GM21381 (cell line): ENCODE measurements at regions not wholly inside any gene's neighbourhood (a gene's known extent, or its start where the extent isn't known, plus 50 kb on each side); places are given as distances from the start of the nearest gene placed in this dataset.
"Not testable (repeated sequence)": the region's sequence is repeated elsewhere in the genome, so short reads cannot be mapped to it uniquely, and the experiment has no call there.

Experiments
- ATAC-seq: cut with Tn5 transposase; IDR thresholded peaks from one replicate; pipeline ENCODE4 v1.9.1; 2021; ENCODE audit warnings: mild to moderate bottlenecking, moderate library complexity; ENCODE audit not compliant: unreplicated experiment

DNA sequence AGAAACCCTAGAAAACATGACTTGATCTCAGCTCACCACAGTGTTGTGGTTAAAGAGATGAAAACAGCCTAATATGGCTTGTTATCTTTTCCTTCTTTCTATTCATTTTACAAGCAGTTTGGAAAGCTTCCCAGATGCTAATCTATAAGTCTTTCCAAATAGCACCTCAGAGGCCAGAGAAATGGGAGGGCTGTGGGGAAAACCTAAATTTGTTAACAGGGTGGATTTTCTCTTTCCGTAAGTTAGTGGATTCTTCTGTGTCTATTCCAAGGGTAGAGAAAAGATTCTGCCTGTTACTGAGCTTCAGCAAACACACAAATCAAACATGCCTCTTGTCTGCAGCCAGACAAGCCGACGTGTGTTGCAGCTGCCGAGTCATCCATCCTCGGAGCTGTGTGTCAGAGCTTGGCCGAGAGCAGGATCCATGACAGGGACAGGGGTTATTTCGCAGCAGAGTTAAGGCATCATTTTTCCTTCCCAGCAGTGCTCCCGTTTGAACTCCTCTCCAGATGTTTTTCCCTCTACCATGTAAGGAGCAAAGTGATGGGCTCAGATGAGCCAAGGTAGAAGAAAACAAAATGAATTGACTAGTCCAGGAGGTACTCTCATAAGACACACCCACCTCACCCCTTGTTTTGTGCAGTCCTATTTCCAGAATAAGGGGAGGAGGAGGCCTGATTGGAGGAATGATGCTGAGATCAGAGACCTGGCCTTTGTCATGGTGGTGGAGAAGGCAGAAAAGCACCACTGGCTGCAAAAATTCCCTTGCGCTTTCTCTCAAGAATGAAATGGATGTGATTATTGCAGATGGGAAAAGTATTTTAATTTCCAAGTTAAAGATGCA lies 560.0 kb downstream of the C6orf118 start:
- no peak for ATAC-seq

DNA sequence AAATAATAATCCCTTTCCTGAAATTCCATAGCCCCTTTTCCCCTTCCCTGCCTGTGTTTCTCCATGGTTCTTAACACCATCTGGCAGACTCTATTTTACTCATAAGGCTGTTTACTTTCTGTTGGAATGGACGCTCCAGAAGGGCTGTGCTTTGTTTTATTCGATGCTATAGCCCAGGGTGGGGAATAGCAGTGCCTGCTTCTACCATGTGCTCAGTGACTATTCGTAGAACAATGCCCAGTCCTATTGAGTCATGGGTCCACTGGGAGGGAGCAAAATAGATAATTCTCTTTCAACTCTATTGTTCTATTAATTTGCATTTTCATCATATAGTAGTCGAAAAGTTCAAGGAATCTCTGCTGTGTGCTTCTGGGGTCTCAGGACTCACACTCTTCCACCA lies 565.1 kb downstream of the C6orf118 start:
- no peak for ATAC-seq

DNA sequence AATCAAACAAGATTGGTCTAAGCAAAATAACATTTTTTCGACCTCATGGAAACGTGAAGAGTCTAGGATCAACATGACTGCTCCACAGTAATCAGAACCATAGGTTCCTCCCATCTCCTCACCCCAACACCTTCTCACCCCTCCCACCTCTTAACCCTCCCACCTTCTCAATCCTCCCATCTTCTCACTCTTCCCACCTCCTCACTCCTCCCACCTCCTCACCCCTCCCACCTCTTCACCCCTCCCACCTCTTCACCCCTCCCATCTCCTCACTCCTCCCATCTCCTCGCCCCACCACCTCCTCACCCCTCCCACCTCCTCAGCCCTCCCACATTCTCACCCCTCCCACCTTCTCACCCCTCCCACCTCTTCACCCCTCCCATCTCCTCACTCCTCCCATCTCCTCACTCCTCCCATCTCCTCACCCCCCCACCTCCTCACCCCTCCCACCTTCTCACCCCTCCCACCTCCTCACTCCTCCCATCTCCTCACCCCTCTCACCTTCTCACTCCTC lies 567.4 kb downstream of the C6orf118 start:
- ATAC-seq, result no peak

DNA sequence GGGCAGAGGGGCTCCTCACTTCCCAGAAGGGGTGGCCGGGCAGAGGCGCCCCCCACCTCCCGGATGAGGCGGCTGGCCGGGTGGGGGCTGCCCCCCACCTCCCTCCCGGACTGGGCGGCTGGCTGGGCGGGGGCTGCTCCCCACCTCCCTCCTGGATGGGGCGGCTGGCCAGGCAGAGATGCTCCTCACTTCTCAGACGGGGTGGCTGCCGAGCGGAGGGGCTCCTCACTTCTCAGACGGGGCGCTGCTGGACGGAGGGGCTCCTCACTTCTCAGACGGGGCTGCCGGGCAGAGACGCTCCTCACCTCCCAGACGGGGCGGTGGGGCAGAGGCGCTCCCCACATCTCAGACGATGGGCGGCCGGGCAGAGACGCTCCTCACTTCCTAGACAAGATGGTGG lies 573.3 kb downstream of the C6orf118 start:
- not testable (repeated sequence) for ATAC-seq

DNA sequence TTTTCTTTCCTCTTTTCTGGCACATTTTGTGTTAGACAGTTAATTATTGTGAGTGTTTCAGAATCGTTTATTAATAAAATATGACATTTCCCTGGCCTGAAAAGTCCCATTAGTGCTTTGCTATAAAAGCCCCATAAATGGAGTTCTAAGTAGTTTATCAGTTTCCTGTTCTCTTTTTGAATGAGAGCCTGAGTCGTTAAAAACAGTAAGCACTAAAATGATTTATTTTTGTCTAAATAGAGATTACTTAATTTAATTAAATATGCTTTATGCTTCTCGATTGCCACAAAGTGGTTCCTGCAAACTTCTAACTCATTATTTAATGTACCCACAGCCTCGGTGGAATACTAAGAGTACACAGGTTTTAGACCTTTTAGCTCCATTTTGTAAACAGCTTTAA lies 577.9 kb downstream of the C6orf118 start:
- ATAC-seq, result no peak

DNA sequence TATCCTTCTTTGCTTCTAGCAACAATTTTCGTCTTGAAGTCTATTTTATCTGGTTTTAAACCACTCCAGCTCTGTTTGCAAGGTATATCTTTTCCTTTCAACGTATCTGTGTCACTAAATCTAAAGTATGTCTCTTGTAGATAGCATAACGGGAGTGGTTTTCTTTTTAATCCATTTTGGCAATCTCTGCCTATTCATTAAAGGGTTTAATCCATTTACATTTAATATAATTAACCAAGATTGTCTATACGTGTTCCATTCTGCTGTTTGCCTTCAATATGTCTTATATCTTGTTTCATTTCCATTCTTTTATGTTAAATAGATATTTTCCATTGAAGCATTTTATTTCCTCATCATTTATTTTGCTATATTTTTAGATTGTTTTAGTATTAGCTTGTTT lies 587.9 kb downstream of the C6orf118 start:
- no peak for ATAC-seq

DNA sequence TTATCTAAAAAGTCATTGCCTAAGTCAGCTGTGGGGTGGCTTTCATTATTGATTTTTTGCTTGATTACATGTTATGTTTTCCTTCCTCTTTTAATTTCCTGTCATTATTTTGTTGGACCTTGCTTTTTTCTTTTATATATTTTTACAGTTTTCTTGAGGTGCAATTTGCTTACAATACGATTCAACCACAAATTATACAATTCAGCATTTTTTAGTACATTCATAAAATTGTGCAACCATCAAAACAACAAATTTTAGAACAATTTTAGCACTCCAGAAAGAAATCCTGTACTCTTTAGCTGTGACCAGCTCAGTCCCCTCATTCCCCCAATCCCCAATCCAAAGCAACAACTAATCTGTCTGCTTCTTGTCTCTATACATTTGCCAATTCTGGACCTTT lies 608.9 kb downstream of the C6orf118 start:
- ATAC-seq, result no peak

DNA sequence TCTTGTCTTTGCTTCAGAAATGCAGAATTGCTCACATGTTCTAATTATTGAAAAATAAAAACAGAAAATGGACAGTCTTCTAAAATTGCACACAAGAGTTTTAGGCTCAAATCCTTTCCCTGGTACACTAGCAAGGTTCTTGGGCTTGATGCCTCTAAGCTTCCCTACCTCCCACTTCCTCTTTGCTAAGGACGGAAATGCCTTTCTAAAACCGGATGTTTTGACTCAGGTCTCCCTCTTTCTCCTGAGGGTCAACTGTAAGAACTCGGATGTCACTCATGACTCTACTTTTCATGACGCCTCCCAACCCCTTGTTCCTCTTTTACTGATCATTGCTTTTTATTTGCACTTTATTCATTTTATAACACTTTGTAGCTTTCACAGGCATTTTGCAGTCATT lies 613.5 kb downstream of the C6orf118 start:
- ATAC-seq, result no peak

DNA sequence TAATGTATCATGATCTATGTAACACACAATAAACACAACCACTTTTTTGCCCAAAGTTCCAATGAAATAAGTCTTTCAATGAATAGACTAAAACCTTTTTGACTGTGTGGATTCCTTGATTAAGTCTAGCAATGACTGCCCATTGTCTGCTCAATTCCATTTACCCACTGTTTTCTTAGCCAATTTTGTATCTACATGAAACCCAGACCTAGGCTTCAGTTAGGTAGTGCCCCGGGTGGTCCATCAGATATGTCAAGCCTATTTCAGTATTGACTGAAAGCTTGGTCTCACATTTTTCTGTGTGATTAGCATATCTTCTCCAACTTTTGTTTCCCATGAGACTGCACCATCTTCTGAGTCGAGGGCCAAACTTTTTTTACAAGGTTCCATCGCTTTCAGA lies 615.0 kb downstream of the C6orf118 start:
- ATAC-seq, result no peak

DNA sequence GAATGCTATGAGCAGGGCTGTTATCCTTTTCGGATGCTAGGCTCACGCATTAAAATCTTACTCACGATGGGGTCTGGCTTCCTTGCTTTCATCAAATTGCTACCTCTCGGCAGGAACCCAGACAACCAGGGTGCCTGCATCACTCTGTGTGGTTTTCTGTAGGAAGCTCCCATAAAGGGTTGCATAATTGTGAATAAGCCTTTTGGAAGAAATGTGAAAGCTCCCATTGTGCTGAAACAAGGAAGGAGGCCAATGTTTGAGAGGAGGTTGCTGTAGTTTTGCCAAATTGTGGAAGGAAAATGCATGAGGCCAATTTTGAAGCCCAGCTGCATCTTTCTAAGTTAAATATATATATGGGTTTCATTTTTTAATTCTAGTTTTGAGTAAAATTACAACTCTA lies 615.5 kb downstream of the C6orf118 start:
- ATAC-seq, result no peak

DNA sequence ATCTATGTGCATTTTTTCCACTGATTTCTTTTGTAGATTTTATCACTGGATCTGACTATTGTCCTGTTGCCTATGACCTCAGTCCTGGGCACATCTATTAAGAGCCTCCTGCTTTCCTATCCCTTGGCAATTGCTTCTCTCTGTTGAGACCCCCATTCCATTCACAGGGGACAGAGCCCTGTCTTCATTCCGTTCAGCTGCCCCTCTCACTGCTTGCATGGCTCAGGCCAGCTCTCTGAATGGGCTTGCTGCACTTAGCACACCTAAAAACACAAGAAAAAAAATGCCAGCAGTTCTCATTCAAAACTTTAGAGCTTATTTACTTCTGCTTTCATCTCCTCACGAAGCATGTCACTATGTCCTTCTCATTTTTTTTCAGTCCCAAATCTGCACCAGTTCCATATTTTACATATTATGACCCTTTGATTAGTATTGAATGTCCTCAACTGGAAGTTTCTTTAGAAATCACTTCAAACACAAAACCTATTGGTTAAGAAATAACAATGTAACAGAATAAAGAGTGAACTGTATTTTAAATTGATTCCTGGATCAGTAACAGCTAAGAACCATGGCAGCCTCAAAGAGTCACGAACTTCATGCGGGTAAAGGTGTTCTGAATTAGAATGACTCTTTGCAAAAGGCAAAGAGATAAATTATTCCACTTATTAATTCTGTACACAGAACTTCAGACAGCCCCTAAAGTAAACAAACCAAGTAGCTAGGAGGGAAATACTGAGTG lies 616.5 kb downstream of the C6orf118 start:
- no peak for ATAC-seq

DNA sequence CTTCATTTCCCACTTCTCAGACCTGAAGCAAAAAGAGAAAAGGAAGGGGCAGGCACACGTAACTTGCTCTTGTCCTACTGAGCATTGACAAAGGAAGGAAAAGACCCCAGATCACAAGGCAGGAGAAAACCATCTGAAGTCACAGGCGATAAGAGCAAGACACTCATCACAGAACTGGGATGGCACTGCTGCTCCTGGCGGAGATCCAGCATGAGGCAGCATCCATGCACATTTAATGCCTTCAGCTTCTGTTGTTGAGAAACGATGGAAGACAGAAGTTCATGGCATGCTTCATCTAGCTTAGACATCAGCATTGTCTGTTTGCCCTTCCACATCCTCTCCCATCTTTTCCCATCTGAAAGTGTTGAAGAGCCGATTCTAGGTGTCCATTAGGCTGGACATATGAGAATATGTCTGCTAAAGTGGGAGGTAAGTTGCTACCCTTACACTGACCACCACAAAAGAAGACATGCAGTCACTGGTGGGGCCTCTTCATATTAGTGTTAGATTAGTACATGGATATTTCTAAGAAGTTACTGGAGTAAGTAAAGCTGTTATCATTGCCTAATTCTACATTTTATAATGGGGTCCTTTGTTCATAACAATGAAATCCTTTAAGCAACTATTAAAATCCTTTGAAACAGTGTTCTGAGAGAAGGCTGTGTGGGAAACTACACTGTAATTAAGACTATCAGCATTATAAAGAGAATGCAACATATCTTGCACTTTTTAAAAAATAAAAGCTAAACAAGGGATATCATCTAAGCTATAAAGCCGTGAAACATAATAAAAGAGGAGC lies 618.5 kb downstream of the C6orf118 start:
- ATAC-seq, result no peak

DNA sequence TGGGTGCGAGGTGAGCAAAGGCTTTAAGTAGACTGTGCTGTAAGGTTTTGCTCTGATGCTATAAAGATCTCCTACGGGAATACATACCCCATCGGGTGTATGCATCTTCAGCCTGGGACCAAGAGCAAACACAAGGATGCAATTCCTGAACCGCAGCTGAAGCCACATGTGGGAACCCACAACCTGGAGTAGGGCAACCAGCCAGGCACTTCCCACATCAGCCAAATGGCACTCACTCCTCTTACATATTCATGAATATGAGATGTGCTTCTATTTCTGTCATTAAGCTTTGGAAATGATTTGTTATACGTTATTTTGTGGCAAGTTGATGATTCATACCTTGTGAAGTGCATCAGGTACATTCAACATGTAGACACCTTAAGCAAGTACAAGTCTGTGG lies 619.2 kb downstream of the C6orf118 start:
- ATAC-seq, result no peak

DNA sequence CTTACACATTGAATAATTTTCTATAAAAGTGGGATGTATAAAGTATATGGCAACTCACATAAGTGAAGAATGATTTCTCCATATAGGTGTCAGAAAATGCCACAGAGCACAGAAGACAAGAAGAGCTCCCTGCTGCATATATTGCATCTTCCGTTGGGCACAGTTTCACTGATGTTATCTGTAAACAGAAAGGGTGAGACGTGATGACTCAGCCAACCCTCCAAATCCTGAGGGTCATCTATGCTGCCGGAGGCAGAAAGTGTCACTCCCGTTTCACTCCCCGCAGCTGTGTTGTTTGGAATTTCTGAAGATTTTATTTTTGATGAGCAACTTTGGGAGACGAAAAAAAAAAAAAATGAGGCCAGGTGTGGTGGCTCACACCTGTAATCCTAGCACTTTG lies 644.1 kb downstream of the C6orf118 start:
- ATAC-seq, result no peak

DNA sequence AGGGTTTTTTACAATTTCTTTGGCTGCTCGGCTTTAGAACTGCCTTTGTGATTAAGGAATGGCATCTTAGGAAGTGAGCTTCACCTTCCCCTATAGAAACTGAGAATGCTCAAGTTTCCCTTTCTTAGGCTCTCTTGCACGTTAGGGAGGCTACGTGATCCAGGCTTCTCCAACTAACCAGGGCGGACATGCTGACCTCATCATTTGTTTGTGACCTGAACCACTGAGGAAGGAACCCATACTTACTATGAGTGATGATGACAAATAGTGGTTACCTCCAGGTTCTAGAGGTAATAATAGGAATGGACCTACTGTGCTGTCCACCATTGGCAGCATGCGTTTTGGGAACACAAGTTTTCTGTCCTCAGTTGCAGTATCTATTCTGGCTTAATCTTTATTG lies 645.8 kb downstream of the C6orf118 start:
- ATAC-seq, result no peak

DNA sequence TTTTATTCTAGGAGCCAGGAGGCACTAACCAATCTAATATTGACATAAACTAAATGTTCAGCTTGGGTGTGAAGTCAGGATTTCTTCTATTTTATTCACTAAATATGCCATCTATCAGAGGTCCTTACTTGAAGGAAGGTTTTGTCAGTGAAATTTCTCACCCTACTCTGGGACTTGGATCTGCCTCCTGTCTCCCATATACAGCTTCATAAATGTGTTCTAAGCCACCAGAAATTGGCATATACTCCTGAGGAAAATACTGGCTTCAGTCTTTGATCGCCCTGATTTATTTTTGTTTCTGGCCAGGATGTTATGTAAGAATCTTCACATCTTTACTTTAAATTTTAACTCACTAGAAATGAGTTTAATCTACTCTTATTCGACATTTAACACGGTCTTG lies 647.7 kb downstream of the C6orf118 start:
- no peak for ATAC-seq

DNA sequence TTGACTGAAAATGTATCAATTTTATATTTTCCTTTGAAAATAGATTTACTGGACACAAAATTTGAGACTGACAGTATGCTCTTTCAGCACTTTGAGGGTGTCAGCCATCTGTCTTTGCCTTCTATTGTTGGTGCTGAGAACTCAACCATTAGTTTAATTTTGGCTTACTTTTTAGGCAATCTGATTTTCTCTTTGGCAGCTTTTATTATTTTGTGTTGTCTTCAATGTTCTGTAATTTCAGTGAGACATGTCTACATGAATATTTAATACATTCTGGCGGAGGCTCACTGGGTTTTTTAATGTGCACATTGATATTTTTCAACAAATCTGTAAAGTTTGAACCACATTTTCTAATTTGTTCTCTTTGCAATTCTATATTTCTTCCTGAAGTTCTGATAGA lies 648.6 kb downstream of the C6orf118 start:
- ATAC-seq, result no peak

DNA sequence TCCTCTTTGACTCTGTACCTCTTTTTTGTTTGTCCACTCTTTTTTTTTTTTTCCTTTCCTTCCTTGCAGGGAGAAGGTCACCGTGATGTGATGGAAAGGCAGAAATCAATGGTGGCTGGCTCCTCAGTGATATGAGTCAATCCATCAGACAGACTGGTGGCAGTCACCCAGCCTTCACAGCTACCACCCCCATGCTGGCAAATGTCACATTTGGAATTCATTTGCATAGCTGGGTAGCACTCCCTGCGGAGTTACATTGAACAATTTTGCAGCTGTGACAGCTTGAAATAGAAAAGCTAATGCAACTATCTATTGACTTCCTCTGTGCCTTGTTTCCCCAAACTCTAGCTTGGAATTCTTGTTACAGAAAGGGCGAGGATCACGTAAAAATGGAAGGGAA lies 668.4 kb downstream of the C6orf118 start:
- ATAC-seq, result no peak

DNA sequence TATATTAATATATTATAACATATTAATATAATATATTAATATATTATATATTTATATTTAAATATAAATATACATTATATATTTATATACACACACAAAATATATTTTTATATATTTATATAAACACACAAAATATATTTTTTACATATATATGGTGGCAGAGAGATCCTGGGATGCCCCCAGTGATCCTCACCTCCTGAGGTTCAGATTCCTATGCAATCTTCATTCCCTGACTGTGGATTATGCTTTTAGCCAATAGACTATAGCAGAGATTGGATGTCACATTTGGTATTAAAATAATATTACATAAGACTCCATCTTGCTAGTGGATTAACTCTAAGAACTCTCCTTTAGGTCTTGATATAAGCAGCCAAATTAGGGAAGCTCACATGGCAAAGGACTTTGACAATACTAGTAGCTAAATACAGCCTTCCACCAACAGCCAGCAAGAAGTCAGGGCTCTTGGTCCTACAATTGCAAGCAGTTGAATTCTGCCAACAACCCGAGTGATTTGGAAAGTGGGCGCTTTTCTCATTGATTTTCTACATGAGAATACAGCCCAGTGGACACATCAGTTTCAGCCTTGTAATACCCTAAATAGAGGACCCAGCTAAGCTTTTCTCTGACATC lies 681.0 kb downstream of the C6orf118 start:
- ATAC-seq, result no peak

DNA sequence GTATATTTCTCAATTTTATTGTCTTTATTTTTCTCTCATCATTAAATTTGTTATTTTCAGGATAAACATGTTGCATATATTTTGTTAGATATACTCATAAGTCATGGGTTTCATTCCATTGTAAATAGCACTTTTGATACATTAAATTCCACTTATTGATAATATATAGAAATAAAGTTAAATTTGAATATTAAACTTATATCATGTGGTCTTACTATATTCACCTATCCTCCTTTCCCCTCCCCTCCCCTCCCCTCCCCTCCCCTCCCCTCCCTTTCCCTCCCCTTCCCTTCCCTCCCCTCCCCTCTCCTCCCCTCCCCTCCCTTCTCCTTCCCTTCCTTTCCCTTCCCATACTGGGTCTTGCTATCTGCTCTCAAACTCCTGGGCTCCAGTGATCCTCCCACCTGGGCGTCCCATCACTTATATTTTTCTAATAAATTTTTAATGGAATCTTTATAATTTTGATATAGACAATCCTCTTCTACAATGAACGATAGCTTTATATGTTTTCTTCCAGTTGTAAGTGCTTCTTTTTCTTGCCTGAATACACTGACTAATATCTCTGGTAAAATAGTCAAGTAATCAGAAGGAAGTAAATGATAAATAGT lies 692.4 kb downstream of the C6orf118 start:
- no peak for ATAC-seq

DNA sequence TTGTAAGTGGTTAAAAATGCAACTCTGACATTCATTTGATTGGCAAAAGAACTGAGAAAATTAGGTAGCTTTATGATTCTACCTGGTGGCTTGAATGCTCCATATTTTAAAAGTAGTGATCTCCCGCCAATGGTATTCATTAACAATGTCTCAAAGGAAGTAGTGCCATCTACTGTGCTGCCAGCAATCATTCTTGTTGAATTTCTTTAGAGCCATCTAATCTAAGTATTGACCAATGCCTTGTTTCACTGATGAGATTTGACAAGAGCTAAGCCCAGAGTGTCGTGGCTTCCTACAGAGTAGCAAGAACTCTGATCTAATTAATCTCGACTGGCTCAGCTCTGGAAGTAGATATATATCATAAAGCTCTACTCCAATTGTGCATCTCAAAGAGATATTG lies 696.7 kb downstream of the C6orf118 start:
- ATAC-seq, result no peak
